Liver (tissue), 8 donors: ENCODE measurements at regions not wholly inside any gene's neighbourhood (a gene's known extent, or its start where the extent isn't known, plus 50 kb on each side); places are given as distances from the start of the nearest gene placed in this dataset.

Source experiments
- DNase-seq: peaks from one replicate; pipeline ENCODE4 v3.0.0-alpha.2; 2017; ENCODE audit warnings: low spot score
- H3K27ac ChIP-seq, 2 donors: one replicate each; pipeline ENCODE4 v1.7.0; 2013; ENCODE audit warnings: inconsistent platforms in 2 of 2, low read length in 2 of 2, control low read depth in 1 of 2, low read depth in 1 of 2, mild to moderate bottlenecking in 1 of 2
- H3K27me3 ChIP-seq, 4 donors: one replicate each; pipeline versions ENCODE4 v1.6.1 to v1.7.0; 2013; ENCODE audit warnings: low read length in 3 of 4, inconsistent platforms in 1 of 4, mild to moderate bottlenecking in 1 of 4, moderate library complexity in 1 of 4; ENCODE audit not compliant: control insufficient read depth in 4 of 4, insufficient read depth in 4 of 4
- H3K36me3 ChIP-seq, 4 donors: one replicate each; pipeline versions ENCODE4 v1.6.1 to v1.7.0; 2013; ENCODE audit warnings: low read length in 3 of 4, mild to moderate bottlenecking in 3 of 4, low read depth in 1 of 4, moderate library complexity in 1 of 4; ENCODE audit not compliant: control insufficient read depth in 4 of 4, insufficient read depth in 3 of 4
- H3K4me1 ChIP-seq, 4 donors: one replicate each; pipeline versions ENCODE4 v1.6.1 to v1.7.0; 2013; ENCODE audit warnings: low read length in 3 of 4, mild to moderate bottlenecking in 3 of 4, moderate library complexity in 1 of 4; ENCODE audit not compliant: control insufficient read depth in 4 of 4, insufficient read depth in 4 of 4
- H3K4me3 ChIP-seq, 3 donors: one replicate each; pipeline versions ENCODE4 v1.6.1 to v1.7.0; 2013; ENCODE audit warnings: low read length in 3 of 3, control low read depth in 1 of 3, low read depth in 1 of 3, mild to moderate bottlenecking in 1 of 3
- H3K9ac ChIP-seq, 2 donors: one replicate each; pipeline ENCODE4 v1.7.0; 2013; ENCODE audit warnings: low read length in 2 of 2, mild to moderate bottlenecking in 2 of 2, moderate library complexity in 2 of 2, control low read depth in 1 of 2, low read depth in 1 of 2
- H3K9me3 ChIP-seq, 4 donors: one replicate each; pipeline versions ENCODE4 v1.6.1 to v1.7.0; 2013; ENCODE audit warnings: low read length in 3 of 4; ENCODE audit not compliant: control insufficient read depth in 4 of 4
- CTCF ChIP-seq: fragments of 150-350 bp; IDR thresholded peaks from 2 replicates; pipeline ENCODE4 v1.5.1; 2017; ENCODE audit warnings: improper control_type of control experiment, low read depth, low read length; ENCODE audit not compliant: missing input control
- FOXA1 ChIP-seq: IDR thresholded peaks from 2 replicates; pipeline ENCODE4 v1.6.1; 2016; ENCODE audit warnings: antibody characterized with exemption
- FOXA2 ChIP-seq: IDR thresholded peaks from 2 replicates; pipeline ENCODE4 v1.6.1; 2016; ENCODE audit warnings: antibody characterized with exemption
- GABPA ChIP-seq, 2 donors: IDR thresholded peaks in 1 of 2; conservative IDR thresholded peaks in 1 of 2; 2 replicates each; pipeline ENCODE4 v1.6.1; 2016; ENCODE audit warnings: antibody characterized with exemption in 2 of 2, mild to moderate bottlenecking in 1 of 2, moderate library complexity in 1 of 2
- HNF4A ChIP-seq, 2 donors: conservative IDR thresholded peaks; 2 replicates each; pipeline ENCODE4 v1.6.1; 2016; ENCODE audit warnings: antibody characterized with exemption in 2 of 2, mild to moderate bottlenecking in 2 of 2
- HNF4G ChIP-seq: IDR thresholded peaks from 2 replicates; pipeline ENCODE4 v1.6.1; 2016; ENCODE audit warnings: antibody characterized with exemption
- JUND ChIP-seq, 2 donors: IDR thresholded peaks; 2 replicates each; pipeline ENCODE4 v1.6.1; 2016; ENCODE audit warnings: antibody characterized with exemption in 2 of 2
- MAX ChIP-seq: IDR thresholded peaks from 2 replicates; pipeline ENCODE4 v1.6.1; 2016; ENCODE audit warnings: antibody characterized with exemption
- NR2F2 ChIP-seq: IDR thresholded peaks from 2 replicates; pipeline ENCODE4 v1.6.1; 2016; ENCODE audit warnings: antibody characterized with exemption
- RAD21 ChIP-seq, 2 donors: IDR thresholded peaks; 2 replicates each; pipeline ENCODE4 v1.6.1; 2016; ENCODE audit warnings: antibody characterized with exemption in 2 of 2, mild to moderate bottlenecking in 2 of 2
- REST ChIP-seq: IDR thresholded peaks from 2 replicates; pipeline ENCODE4 v1.6.1; 2016; ENCODE audit warnings: antibody characterized with exemption, mild to moderate bottlenecking
- SP1 ChIP-seq: IDR thresholded peaks from 2 replicates; pipeline ENCODE4 v1.6.1; 2018; ENCODE audit warnings: antibody characterized with exemption, mild to moderate bottlenecking
- TAF1 ChIP-seq: conservative IDR thresholded peaks from 2 replicates; pipeline ENCODE4 v1.6.1; 2016; ENCODE audit warnings: antibody characterized with exemption, mild to moderate bottlenecking
- YY1 ChIP-seq: IDR thresholded peaks from 2 replicates; pipeline ENCODE4 v1.6.1; 2016; ENCODE audit warnings: antibody characterized with exemption, mild to moderate bottlenecking
- WGBS: extraction: QIAGEN DNeasy Blood & Tissue Kit; methylation state at CpG from one replicate; pipeline ENCODE4 v1.1.7; 2013; 5-methylcytosine and 5-hydroxymethylcytosine counted together
- TF ChIP-seq, protein P1 (sequence below): IDR thresholded peaks from 2 replicates; pipeline ENCODE4 v1.6.1; 2016; ENCODE audit warnings: antibody characterized with exemption
- TF ChIP-seq, protein P2 (sequence below): IDR thresholded peaks from 2 replicates; pipeline ENCODE4 v1.6.1; 2016; ENCODE audit warnings: antibody characterized with exemption
- donor health status: healthy.
- donor health status: healthy.
- donor health status: healthy.
- donor health status: healthy.
- donor health status: healthy.

GRCh38 chr1:90391126-90391525, 326.0 kb downstream of the BARHL2 start:
- H3K4me1 ChIP-seq, result no peaks in the 10 kb centered on the region
- WGBS, result 79% methylated on average over 1 of the region's 1 CpG
- H3K36me3 ChIP-seq, result no peaks in the 10 kb centered on the region
- TF ChIP-seq FOXA1, result no peak
- no peak for TF ChIP-seq GABPA (IDR thresholded peaks at IDR 0.05 in 1 of 2, conservative IDR thresholded peaks at IDR 0.05 in 1 of 2)
- no peak for TF ChIP-seq YY1
- TF ChIP-seq SP1, result no peak
- no peak for TF ChIP-seq RAD21 (IDR thresholded peaks at IDR 0.05)
- no peak for TF ChIP-seq HNF4A (conservative IDR thresholded peaks at IDR 0.05)
- TF ChIP-seq REST, result no peak
- TF ChIP-seq JUND (IDR thresholded peaks at IDR 0.05), result no peak
- no peak for TF ChIP-seq HNF4G
- no peak for TF ChIP-seq NR2F2
- no peak for TF ChIP-seq MAX
- no peak for TF ChIP-seq TAF1
- TF ChIP-seq, protein P1, sequence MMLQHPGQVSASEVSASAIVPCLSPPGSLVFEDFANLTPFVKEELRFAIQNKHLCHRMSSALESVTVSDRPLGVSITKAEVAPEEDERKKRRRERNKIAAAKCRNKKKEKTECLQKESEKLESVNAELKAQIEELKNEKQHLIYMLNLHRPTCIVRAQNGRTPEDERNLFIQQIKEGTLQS, result no peak
- no peak for TF ChIP-seq FOXA2
- no peak for TF ChIP-seq CTCF
- H3K4me3 ChIP-seq, result no peak overlapping the region
- H3K27ac ChIP-seq, result no peak overlapping the region
- H3K9me3 ChIP-seq, result no peaks in the 10 kb centered on the region
- DNase-seq, result no peak
- no peak overlapping the region for H3K9ac ChIP-seq
- peaks cover 0 to 3% (median 0%) of the 10 kb centered on the region in 4 donors for H3K27me3 ChIP-seq

GRCh38 chr1:90387805-90388204, 329.3 kb downstream of the BARHL2 start:
- Histone ChIP-seq H3K27ac (no peak overlapping the region), H3K9ac (no peak overlapping the region), H3K4me1 (no peaks in the 10 kb centered on the region), H3K9me3 (no peaks in the 10 kb centered on the region), H3K36me3 (no peaks in the 10 kb centered on the region), H3K4me3 (no peak overlapping the region), H3K27me3 (peaks cover 0 to 3% (median 0%) of the 10 kb centered on the region in 4 donors)
- TF ChIP-seq, protein P1, result no peak
- TF ChIP-seq, protein P2, sequence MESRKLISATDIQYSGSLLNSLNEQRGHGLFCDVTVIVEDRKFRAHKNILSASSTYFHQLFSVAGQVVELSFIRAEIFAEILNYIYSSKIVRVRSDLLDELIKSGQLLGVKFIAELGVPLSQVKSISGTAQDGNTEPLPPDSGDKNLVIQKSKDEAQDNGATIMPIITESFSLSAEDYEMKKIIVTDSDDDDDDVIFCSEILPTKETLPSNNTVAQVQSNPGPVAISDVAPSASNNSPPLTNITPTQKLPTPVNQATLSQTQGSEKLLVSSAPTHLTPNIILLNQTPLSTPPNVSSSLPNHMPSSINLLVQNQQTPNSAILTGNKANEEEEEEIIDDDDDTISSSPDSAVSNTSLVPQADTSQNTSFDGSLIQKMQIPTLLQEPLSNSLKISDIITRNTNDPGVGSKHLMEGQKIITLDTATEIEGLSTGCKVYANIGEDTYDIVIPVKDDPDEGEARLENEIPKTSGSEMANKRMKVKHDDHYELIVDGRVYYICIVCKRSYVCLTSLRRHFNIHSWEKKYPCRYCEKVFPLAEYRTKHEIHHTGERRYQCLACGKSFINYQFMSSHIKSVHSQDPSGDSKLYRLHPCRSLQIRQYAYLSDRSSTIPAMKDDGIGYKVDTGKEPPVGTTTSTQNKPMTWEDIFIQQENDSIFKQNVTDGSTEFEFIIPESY, result no peak
- TF ChIP-seq HNF4G (no peak), HNF4A (conservative IDR thresholded peaks at IDR 0.05) (no peak)
- no peak for DNase-seq
- WGBS, result 76% methylated on average over 6 of the region's 6 CpGs
